NCI-H2227 (cell line): ENCODE measurements at regions not wholly inside any gene's neighbourhood (a gene's known extent, or its start where the extent isn't known, plus 50 kb on each side); places are given as distances from the start of the nearest gene placed in this dataset.
"Not testable (repeated sequence)": the region's sequence is repeated elsewhere in the genome, so short reads cannot be mapped to it uniquely, and the experiment has no call there.

Experiments
- DNase-seq: peaks from one replicate; lab custom pipeline; 2025; ENCODE audit not compliant: unreplicated experiment; lab: John Stamatoyannopoulos, UW

GRCh38 chr17:62159994-62160393 is 94.9 kb upstream of the MED13 start:
- DNase-seq: no peak

- no peak for DNase-seq
These were observed 91.9 kb upstream of the MED13 start for GRCh38 chr17:62156949-62157348.

- DNase-seq: no peak
These were observed 89.8 kb upstream of the MED13 start for GRCh38 chr17:62154909-62155308.

- DNase-seq: no peak
These were observed 85.4 kb upstream of the MED13 start for GRCh38 chr17:62150471-62150870.

- DNase-seq: no peak
These were observed 84.9 kb upstream of the MED13 start for GRCh38 chr17:62149961-62150360.

GRCh38 chr17:62147284-62147683 is 82.2 kb upstream of the MED13 start:
- no peak for DNase-seq

- no peak for DNase-seq
These were observed 75.8 kb upstream of the MED13 start for GRCh38 chr17:62140836-62141235.

GRCh38 chr17:62140376-62140775 is 75.3 kb upstream of the MED13 start:
- no peak for DNase-seq

- not testable (repeated sequence) for DNase-seq
These were observed 74.7 kb upstream of the MED13 start for GRCh38 chr17:62139690-62140354.

- DNase-seq: no peak
These were observed 74.1 kb upstream of the MED13 start for GRCh38 chr17:62139141-62139540.

- peak; percentile 45 for DNase-seq
These were observed 73.6 kb upstream of the MED13 start for GRCh38 chr17:62138676-62139121.

GRCh38 chr17:62137734-62138624 is 72.9 kb upstream of the MED13 start:
- peak; percentile 45 for DNase-seq

- not testable (repeated sequence) for DNase-seq
These were observed 72.1 kb upstream of the MED13 start for GRCh38 chr17:62137013-62137733.

- no peak for DNase-seq
These were observed 70.7 kb upstream of the MED13 start for GRCh38 chr17:62135742-62136141.

- DNase-seq: not testable (repeated sequence)
These were observed 70.0 kb upstream of the MED13 start for GRCh38 chr17:62135096-62135495.

GRCh38 chr17:62134397-62134796 is 69.3 kb upstream of the MED13 start:
- DNase-seq: no peak

- not testable (repeated sequence) for DNase-seq
These were observed 66.2 kb upstream of the MED13 start for GRCh38 chr17:62131271-62131670.

- DNase-seq: no peak
These were observed 65.7 kb upstream of the MED13 start for GRCh38 chr17:62130739-62131138.

- DNase-seq: peak; percentile 38
These were observed 61.2 kb upstream of the MED13 start for GRCh38 chr17:62126292-62126691.

- no peak for DNase-seq
These were observed 60.2 kb upstream of the MED13 start for GRCh38 chr17:62125307-62125706.

- DNase-seq: no peak
These were observed 56.1 kb upstream of the MED13 start for GRCh38 chr17:62121025-62121730.
